GM06990 (cell line): ENCODE measurements at regions not wholly inside any gene's neighbourhood (a gene's known extent, or its start where the extent isn't known, plus 50 kb on each side); places are given as distances from the start of the nearest gene placed in this dataset.

Experiments used
- DNase-seq: peaks from one replicate; pipeline ENCODE4 v3.0.0-alpha.2; 2011; ENCODE audit not compliant: insufficient read length; ENCODE audit errors: extremely low read depth
- H3K27me3 ChIP-seq: replicated peaks from 2 replicates; pipeline ENCODE4 v1.6.0; 2011; ENCODE audit warnings: low read length; ENCODE audit not compliant: control insufficient read depth, insufficient read depth
- H3K36me3 ChIP-seq: 2 replicates; pipeline ENCODE4 v1.5.1; 2011; ENCODE audit warnings: low read length; ENCODE audit not compliant: control insufficient read depth, insufficient read depth
- H3K4me3 ChIP-seq: replicated peaks from 2 replicates; pipeline ENCODE4 v1.5.1; 2011; ENCODE audit warnings: low read depth, mild to moderate bottlenecking, control low read depth, low read length
- CTCF ChIP-seq: IDR thresholded peaks from 2 replicates; pipeline ENCODE4 v1.5.1; 2011; ENCODE audit warnings: low read length, control low read depth, mild to moderate bottlenecking, inconsistent platforms; ENCODE audit not compliant: insufficient read depth, poor library complexity, severe bottlenecking

DNA sequence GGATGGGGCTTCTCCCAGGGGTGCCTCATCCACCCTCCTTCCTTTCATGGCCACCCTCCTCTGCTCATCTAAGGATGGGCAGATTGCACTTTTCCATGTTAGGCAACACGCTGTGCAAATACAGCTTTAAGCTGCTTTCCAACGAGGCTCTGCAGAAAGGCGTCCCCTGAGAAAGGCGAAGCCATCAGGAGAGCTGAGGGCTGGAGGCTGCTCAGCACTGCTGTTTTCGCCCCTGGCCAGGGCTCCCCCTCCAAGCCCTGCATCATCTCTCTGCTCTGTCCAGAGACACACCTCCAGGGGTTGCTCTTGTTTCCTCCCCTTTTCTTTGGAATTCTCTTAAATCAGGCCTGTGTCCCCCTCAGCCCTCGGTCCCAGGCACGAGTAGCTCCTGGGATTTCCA lies 526.1 kb downstream of the CDH26 start:
- H3K4me3 ChIP-seq, result no peak overlapping the region
- DNase-seq, result no peak
- H3K36me3 ChIP-seq, result no peaks in the 10 kb centered on the region
- H3K27me3 ChIP-seq, result no peaks in the 10 kb centered on the region
- no peak for TF ChIP-seq CTCF

DNA sequence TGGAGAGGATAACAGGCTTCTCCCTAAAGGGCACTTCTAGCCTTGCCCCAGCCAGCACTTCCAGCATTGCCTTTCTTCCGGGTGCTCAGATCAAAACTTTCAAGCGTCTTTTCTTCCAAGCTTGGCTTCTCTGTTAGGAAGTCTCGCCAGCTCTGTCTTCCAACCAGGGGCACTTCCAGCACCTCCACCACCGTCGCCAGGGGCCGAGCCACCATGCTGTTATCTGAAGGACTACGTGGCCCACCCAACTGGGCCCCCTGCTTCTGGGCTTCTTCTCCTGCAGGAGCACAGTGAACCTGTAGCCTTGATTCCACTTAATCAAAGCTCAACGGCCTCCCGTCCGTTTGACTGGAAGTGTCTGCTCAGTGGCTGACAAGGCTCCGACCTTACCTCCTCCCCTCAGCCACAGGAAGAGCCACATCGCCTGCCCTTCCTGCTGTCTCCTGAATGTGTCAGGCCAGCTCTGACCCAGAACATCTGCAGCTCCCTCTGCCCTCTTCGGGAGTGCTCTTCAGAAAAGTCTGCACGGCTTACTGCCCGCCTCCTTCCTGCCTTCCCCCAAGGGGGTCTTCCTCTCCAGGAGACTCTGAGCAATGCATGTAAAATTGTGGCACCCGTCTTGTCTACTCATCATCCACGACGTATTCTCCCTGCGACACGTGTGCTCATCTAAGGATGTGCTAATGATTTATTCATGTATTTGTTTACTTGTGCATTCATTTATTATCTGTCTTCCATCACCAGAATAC lies 527.0 kb downstream of the CDH26 start:
- Histone ChIP-seq H3K27me3 (no peaks in the 10 kb centered on the region), H3K36me3 (no peaks in the 10 kb centered on the region), H3K4me3 (no peak overlapping the region)
- no peak for DNase-seq
- TF ChIP-seq CTCF, result no peak

DNA sequence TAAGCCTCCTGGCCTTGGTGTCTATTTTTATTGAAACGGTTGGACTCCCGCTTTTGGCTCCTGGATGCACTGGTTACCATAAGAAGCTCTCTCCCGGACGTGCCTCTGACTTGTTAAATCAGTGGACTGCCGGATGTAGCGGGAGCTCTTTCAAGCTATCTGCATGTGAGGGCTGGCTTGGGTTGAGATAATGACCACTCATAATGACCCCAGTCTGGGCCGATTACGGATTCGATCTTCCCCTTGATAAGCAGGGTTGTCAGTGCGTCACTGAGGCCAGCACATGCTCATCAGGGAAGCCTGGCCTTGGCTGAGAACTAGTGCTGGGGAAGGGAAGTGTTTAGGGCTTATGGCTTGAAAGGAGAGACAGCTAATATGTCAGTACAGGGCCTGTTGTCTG lies 528.1 kb downstream of the CDH26 start:
- Histone ChIP-seq H3K4me3 (no peak overlapping the region), H3K36me3 (no peaks in the 10 kb centered on the region), H3K27me3 (no peaks in the 10 kb centered on the region)
- DNase-seq, result no peak
- TF ChIP-seq CTCF, result no peak

GRCh38 chr20:60486937-60487336 lies 528.7 kb downstream of the CDH26 start:
- Histone ChIP-seq H3K4me3 (no peak overlapping the region), H3K27me3 (no peaks in the 10 kb centered on the region), H3K36me3 (no peaks in the 10 kb centered on the region)
- TF ChIP-seq CTCF, result no peak
- no peak for DNase-seq

DNA sequence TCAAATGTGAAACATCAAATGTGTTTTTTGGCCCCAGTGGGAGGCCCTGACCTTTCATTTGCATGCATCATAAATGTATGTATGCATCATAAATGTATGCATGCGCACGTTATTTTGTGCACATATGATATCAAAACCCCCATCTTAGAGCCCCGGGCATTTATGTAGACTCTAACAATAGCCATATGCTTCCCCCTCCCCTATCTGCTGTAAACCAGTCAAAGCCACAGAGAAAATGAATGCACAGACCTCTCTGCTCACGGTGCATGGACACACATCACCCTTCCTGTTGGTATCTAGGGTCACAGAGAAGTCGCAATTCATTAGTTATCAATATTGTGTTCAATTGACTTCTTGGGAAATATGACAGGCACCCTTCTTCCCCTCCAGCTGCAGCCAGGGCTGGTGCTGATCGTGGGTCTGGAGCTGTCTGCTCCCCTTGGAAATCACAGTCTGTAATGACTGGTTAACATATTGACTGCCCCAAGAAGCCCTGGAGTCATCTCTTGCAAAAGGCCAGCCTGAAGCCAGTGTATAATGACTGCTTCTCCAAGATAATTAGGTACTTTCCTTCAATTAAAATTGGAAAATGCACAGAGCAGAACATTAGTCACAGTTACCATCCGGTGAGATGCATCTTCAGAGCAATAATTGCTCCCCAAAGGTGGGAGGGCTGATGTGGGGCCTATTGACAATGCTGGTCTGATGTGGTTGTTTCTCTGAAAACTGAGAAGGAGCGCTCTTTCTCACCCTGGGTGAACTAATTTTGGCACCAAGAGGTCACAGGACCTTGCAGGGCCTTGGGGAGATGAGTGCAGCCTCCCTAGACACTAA lies 532.2 kb downstream of the CDH26 start:
- Histone ChIP-seq H3K36me3 (no peaks in the 10 kb centered on the region), H3K27me3 (no peaks in the 10 kb centered on the region), H3K4me3 (no peak overlapping the region)
- no peak for DNase-seq
- TF ChIP-seq CTCF, result no peak
